ENCODE measurements at regions not wholly inside any gene's neighbourhood (a gene's known extent, or its start where the extent isn't known, plus 50 kb on each side); places are given as distances from the start of the nearest gene placed in this dataset.

DNA sequence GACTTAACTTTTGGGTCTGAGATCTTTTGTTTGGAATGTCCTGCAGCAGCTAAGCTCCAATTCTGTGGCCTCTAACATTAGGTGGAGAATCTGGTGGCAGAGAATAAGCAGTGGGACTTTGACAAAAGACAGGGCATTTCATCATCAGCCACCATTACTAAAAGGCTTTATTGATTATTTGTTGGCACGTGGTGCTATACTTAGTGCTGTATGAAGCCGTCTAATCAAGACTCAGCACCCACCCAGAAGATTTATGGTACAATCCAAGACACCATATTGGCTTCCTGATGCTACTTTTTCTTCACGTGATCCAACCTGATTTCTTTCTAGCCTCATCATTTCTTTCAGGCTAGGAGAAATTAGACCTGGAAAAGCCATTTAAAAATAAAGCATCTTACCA is 80.7 kb upstream of the GRAMD1B start:
- TF ChIP-seq, protein P1, sequence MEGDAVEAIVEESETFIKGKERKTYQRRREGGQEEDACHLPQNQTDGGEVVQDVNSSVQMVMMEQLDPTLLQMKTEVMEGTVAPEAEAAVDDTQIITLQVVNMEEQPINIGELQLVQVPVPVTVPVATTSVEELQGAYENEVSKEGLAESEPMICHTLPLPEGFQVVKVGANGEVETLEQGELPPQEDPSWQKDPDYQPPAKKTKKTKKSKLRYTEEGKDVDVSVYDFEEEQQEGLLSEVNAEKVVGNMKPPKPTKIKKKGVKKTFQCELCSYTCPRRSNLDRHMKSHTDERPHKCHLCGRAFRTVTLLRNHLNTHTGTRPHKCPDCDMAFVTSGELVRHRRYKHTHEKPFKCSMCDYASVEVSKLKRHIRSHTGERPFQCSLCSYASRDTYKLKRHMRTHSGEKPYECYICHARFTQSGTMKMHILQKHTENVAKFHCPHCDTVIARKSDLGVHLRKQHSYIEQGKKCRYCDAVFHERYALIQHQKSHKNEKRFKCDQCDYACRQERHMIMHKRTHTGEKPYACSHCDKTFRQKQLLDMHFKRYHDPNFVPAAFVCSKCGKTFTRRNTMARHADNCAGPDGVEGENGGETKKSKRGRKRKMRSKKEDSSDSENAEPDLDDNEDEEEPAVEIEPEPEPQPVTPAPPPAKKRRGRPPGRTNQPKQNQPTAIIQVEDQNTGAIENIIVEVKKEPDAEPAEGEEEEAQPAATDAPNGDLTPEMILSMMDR (IDR thresholded peaks at IDR 0.05): no peak
- TF ChIP-seq POLR2A (IDR thresholded peaks at IDR 0.05; ENCODE audit: low read depth) (no peak), POLR2AphosphoS5 (IDR thresholded peaks at IDR 0.05) (no peak), EP300 (IDR thresholded peaks at IDR 0.05) (no peak)

Data from esophagus muscularis mucosa (tissue), 4 donors.